Esophagus muscularis mucosa (tissue), 4 donors: ENCODE measurements at regions not wholly inside any gene's neighbourhood (a gene's known extent, or its start where the extent isn't known, plus 50 kb on each side); places are given as distances from the start of the nearest gene placed in this dataset.

Source experiments
- CTCF ChIP-seq, 3 experiments: fragments of 200-600 bp in 2 of 3; fragments of 450-650 bp in 1 of 3; sonication (generic) in 2 of 3; IDR thresholded peaks; one replicate each; pipeline ENCODE4 v1.5.1; 2017 to 2019; ENCODE audit warnings: antibody characterized with exemption in 3 of 3, mild to moderate bottlenecking in 2 of 3, moderate library complexity in 1 of 3
- EP300 ChIP-seq: sonication (generic); formaldehyde crosslinking; IDR thresholded peaks from one replicate; pipeline ENCODE4 v1.6.1; 2017; ENCODE audit warnings: antibody characterized with exemption
- POLR2AphosphoS5 ChIP-seq, 2 donors: sonication (generic); formaldehyde crosslinking; IDR thresholded peaks; one replicate each; pipeline ENCODE4 v1.6.1; 2017; ENCODE audit warnings: antibody characterized with exemption in 2 of 2

GRCh38 chr1:234975122-234975940, 153.3 kb downstream of the TOMM20 start:
- TF ChIP-seq CTCF (IDR thresholded peaks at IDR 0.05) (no peak), EP300 (no peak), POLR2AphosphoS5 (IDR thresholded peaks at IDR 0.05) (no peak)
